Naive thymus-derived CD8-positive, alpha-beta T cell (primary cell): ENCODE measurements at regions not wholly inside any gene's neighbourhood (a gene's known extent, or its start where the extent isn't known, plus 50 kb on each side); places are given as distances from the start of the nearest gene placed in this dataset.
"Not testable (repeated sequence)": the region's sequence is repeated elsewhere in the genome, so short reads cannot be mapped to it uniquely, and the experiment has no call there.

Experiments
- ATAC-seq, 2 donors: fragments of 150-1000 bp; cut with Tn5 transposase in 1 of 2; sonication (Bioruptor Pico), chemical (Tn5 transposase) in 1 of 2; 1 replicate in 1 of 2; 2 replicates in 1 of 2; pipeline ENCODE4 v1.10.0; 2021; ENCODE audit warnings: mild to moderate bottlenecking in 2 of 2, moderate library complexity in 2 of 2
- POLR2A ChIA-PET: fragments of 350-600 bp; sonication (Branson Sonifier 250); formaldehyde crosslinking; loops from one replicate; lab custom pipeline; 2021; ENCODE audit warnings: antibody characterized with exemption; lab: Charles Lee
- DNase-seq, 10 donors: peaks; one replicate each; pipeline versions ENCODE4 v3.0.0 to v3.0.0-alpha.2; 2020 to 2022
- H3K27ac Mint-ChIP-seq, 10 donors: one replicate each; pipeline ENCODE4 v1.8.0; 2020 to 2022; ENCODE audit warnings: mild to moderate bottlenecking in 10 of 10, mixed read lengths in 10 of 10, moderate library complexity in 4 of 10, inconsistent platforms in 1 of 10
- H3K27me3 Mint-ChIP-seq, 5 donors: one replicate each; pipeline ENCODE4 v1.8.0; 2021 to 2022; ENCODE audit warnings: mixed read lengths in 5 of 5
- H3K36me3 Mint-ChIP-seq, 3 donors: one replicate each; pipeline ENCODE4 v1.8.0; 2020 to 2022; ENCODE audit warnings: mixed read lengths in 3 of 3, mild to moderate bottlenecking in 2 of 3, inconsistent platforms in 1 of 3
- H3K4me1 Mint-ChIP-seq, 4 donors: one replicate each; pipeline ENCODE4 v1.8.0; 2021 to 2022; ENCODE audit warnings: mixed read lengths in 4 of 4
- H3K4me3 Mint-ChIP-seq, 10 donors: one replicate each; pipeline ENCODE4 v1.8.0; 2020 to 2022; ENCODE audit warnings: mild to moderate bottlenecking in 10 of 10, mixed read lengths in 10 of 10, moderate library complexity in 6 of 10, inconsistent platforms in 1 of 10
- H3K9me3 Mint-ChIP-seq, 9 donors: one replicate each; pipeline ENCODE4 v1.8.0; 2020 to 2022; ENCODE audit warnings: mixed read lengths in 9 of 9, mild to moderate bottlenecking in 3 of 9, inconsistent platforms in 1 of 9, moderate library complexity in 1 of 9

DNA sequence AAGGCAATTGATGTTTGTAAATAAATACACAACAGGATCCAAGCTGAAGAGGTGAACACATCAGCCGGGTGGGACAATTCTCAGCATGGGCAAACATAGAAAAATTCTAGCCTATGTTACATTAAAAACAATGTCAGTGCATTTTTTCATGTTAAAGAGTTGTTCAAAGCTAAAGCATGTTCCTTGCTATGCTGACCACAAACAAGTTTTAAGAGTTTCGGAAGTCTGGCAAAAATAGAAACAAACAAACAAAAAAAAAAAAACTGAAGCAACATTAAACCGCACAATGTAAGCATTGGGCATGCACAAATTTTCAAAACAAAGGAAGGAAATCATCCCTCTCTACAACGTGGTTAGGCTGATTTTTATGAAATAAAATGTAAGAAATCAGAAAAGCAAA, 185.8 kb downstream of the FOXD4L6 start:
- DNase-seq, ATAC-seq, H3K4me3 Mint-ChIP-seq, H3K4me1 Mint-ChIP-seq, POLR2A ChIA-PET, H3K27me3 Mint-ChIP-seq, H3K27ac Mint-ChIP-seq: not testable (repeated sequence)
- H3K9me3 Mint-ChIP-seq, result peaks cover 8 to 49% (median 37%) of the 10 kb centered on the region in 9 donors
- peaks cover 0 to 31% (median 25%) of the 10 kb centered on the region in 3 donors for H3K36me3 Mint-ChIP-seq

DNA sequence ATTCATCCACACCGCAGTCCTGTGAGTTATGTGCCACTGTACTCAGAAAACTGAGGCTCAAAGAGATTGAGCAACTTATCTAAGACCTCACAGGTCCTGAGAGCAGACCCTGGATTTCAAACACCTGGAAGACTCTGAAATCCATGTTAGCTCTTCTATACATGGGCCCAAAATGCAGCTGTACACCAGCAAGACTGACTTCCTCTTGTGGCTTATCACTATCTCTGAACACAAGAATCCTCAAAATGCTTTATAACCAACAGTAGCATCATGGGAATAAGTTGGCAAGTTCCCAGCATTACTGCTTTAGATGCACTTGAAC, 188.6 kb downstream of the FOXD4L6 start:
- H3K4me1 Mint-ChIP-seq, POLR2A ChIA-PET, H3K27ac Mint-ChIP-seq, H3K27me3 Mint-ChIP-seq, DNase-seq, ATAC-seq, H3K4me3 Mint-ChIP-seq: not testable (repeated sequence)
- peaks cover 0 to 27% (median 24%) of the 10 kb centered on the region in 3 donors for H3K36me3 Mint-ChIP-seq
- peaks cover 7 to 45% (median 37%) of the 10 kb centered on the region in 9 donors for H3K9me3 Mint-ChIP-seq

DNA sequence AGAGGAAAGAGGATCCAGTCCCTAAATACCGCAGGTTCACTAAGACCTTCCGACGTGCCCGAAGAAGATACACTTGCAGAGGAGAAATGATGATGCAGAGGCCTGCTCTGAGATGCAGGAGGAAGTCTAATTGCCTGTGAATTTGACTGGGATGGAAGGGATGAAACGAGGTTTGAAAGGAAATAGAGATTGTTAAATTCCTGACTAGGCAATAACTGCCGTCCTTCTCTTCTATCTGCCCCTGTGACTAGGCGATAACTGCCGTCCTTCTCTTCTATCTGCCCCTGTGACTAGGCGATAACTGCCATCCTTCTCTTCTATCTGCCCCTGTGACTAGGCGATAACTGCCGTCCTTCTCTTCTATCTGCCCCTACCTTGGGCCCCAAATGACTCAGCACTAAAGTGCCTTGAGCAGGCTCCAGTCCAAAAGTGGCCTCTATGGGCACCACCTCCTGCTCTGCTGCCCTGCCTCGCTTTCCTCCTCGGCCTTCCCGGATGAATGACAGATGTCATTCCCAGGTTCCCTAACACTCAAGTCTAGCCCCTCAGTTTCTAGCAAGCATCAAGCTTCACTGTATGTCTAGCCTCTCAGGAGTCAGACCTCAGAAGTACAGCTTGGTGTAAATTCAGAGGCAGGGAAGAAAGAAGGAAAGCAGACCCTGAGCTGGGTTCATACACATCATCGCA, 189.1 kb downstream of the FOXD4L6 start:
- not testable (repeated sequence) for H3K4me1 Mint-ChIP-seq

GRCh38 chr9:40935336-40935735, 193.1 kb downstream of the FOXD4L6 start:
- peaks cover 5 to 61% (median 33%) of the 10 kb centered on the region in 9 donors for H3K9me3 Mint-ChIP-seq
- H3K4me1 Mint-ChIP-seq, result peaks cover 0 to 3% (median 0%) of the 10 kb centered on the region in 4 donors
- H3K27ac Mint-ChIP-seq, result no peak overlapping the region
- ATAC-seq (no peak), DNase-seq (no peak)
- POLR2A ChIA-PET, result no interaction called here
- H3K27me3 Mint-ChIP-seq, result peaks cover 0 to 3% (median 0%) of the 10 kb centered on the region in 5 donors
- no peak overlapping the region for H3K4me3 Mint-ChIP-seq
- H3K36me3 Mint-ChIP-seq, result peaks cover 11 to 44% (median 32%) of the 10 kb centered on the region in 3 donors

More for the DNA sequence above, 189.1 kb downstream of the FOXD4L6 start:
- POLR2A ChIA-PET, DNase-seq, ATAC-seq, H3K4me3 Mint-ChIP-seq, H3K27ac Mint-ChIP-seq, H3K27me3 Mint-ChIP-seq: not testable (repeated sequence)
- peaks cover 6 to 43% (median 37%) of the 10 kb centered on the region in 9 donors for H3K9me3 Mint-ChIP-seq
- H3K36me3 Mint-ChIP-seq, result peaks cover 0 to 25% (median 24%) of the 10 kb centered on the region in 3 donors

GRCh38 chr9:40934480-40934879, 194.0 kb downstream of the FOXD4L6 start:
- H3K4me3 Mint-ChIP-seq, POLR2A ChIA-PET, ATAC-seq, DNase-seq, H3K27ac Mint-ChIP-seq, H3K4me1 Mint-ChIP-seq, H3K27me3 Mint-ChIP-seq: not testable (repeated sequence)
- Mint-ChIP-seq H3K9me3 (peaks cover 5 to 62% (median 28%) of the 10 kb centered on the region in 9 donors), H3K36me3 (peaks cover 11 to 42% (median 30%) of the 10 kb centered on the region in 3 donors)

DNA sequence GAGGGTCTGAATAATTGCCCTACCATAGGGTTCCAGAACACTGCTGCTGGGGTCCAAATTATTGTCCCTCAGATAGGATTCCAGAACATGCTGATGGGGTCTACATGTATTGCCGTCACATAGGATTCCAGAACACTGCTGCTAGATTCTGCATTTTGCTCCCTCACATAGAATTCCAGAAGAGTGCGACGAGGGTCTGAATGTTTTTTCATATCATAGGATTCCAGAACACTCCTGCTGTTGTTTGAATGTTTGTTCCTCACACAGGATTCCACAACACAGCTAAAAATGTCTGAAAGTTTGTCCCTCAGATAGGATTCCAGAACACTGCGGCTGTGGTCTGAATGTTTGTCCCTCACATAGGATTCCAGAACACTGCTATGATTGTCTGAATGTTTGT, 198.1 kb downstream of the FOXD4L6 start:
- POLR2A ChIA-PET, ATAC-seq, H3K4me1 Mint-ChIP-seq, H3K27me3 Mint-ChIP-seq, H3K4me3 Mint-ChIP-seq, H3K27ac Mint-ChIP-seq, DNase-seq: not testable (repeated sequence)
- Mint-ChIP-seq H3K9me3 (peaks cover 7 to 81% (median 46%) of the 10 kb centered on the region in 9 donors), H3K36me3 (peaks cover 11 to 49% (median 47%) of the 10 kb centered on the region in 3 donors)

GRCh38 chr9:40929488-40929845, 199.0 kb downstream of the FOXD4L6 start:
- Mint-ChIP-seq H3K36me3 (peaks cover 11 to 57% (median 51%) of the 10 kb centered on the region in 3 donors), H3K9me3 (peaks cover 13 to 90% (median 56%) of the 10 kb centered on the region in 9 donors)
- H3K27ac Mint-ChIP-seq, H3K4me3 Mint-ChIP-seq, DNase-seq, H3K27me3 Mint-ChIP-seq, H3K4me1 Mint-ChIP-seq, POLR2A ChIA-PET, ATAC-seq: not testable (repeated sequence)

GRCh38 chr9:40928803-40929487, 199.5 kb downstream of the FOXD4L6 start:
- no peak overlapping the region for H3K27ac Mint-ChIP-seq
- H3K9me3 Mint-ChIP-seq, result peaks cover 19 to 96% (median 61%) of the 10 kb centered on the region in 9 donors
- H3K27me3 Mint-ChIP-seq, result peaks cover 0 to 3% (median 0%) of the 10 kb centered on the region in 5 donors
- DNase-seq (no peak), ATAC-seq (no peak)
- peaks cover 11 to 62% (median 51%) of the 10 kb centered on the region in 3 donors for H3K36me3 Mint-ChIP-seq
- H3K4me3 Mint-ChIP-seq, result no peak overlapping the region
- POLR2A ChIA-PET, result no interaction called here
- H3K4me1 Mint-ChIP-seq, result no peaks in the 10 kb centered on the region

- H3K27ac Mint-ChIP-seq, result no peak overlapping the region
- no peak for DNase-seq
- H3K9me3 Mint-ChIP-seq, result peaks cover 20 to 99% (median 69%) of the 10 kb centered on the region in 9 donors
- H3K4me3 Mint-ChIP-seq, result peak overlapping the region in 1 of 10 donors; percentile 31
- POLR2A ChIA-PET, result no interaction called here
- no peak for ATAC-seq
- H3K36me3 Mint-ChIP-seq, result peaks cover 9 to 69% (median 46%) of the 10 kb centered on the region in 3 donors
- H3K4me1 Mint-ChIP-seq, result no peaks in the 10 kb centered on the region
- H3K27me3 Mint-ChIP-seq, result peaks cover 0 to 3% (median 0%) of the 10 kb centered on the region in 5 donors
Observed at GRCh38 chr9:40927851-40928802, 200.4 kb downstream of the FOXD4L6 start.

- Mint-ChIP-seq H3K9me3 (peaks cover 25 to 100% (median 71%) of the 10 kb centered on the region in 9 donors), H3K36me3 (peaks cover 7 to 68% (median 41%) of the 10 kb centered on the region in 3 donors), H3K27me3 (peaks cover 0 to 3% (median 0%) of the 10 kb centered on the region in 5 donors), H3K4me1 (no peaks in the 10 kb centered on the region), H3K4me3 (no peak overlapping the region), H3K27ac (no peak overlapping the region)
- no peak for ATAC-seq
- DNase-seq, result no peak
- POLR2A ChIA-PET, result no interaction called here
Observed at GRCh38 chr9:40927260-40927631, 201.2 kb downstream of the FOXD4L6 start.

- Mint-ChIP-seq H3K4me1 (no peaks in the 10 kb centered on the region), H3K9me3 (peaks cover 21 to 100% (median 65%) of the 10 kb centered on the region in 9 donors), H3K4me3 (no peak overlapping the region), H3K27ac (no peak overlapping the region), H3K36me3 (peaks cover under 1 to 61% (median 34%) of the 10 kb centered on the region in 3 donors), H3K27me3 (peaks cover 0 to under 1% (median 0%) of the 10 kb centered on the region in 5 donors)
- DNase-seq (no peak), ATAC-seq (no peak)
- POLR2A ChIA-PET, result no interaction called here
Observed at GRCh38 chr9:40926404-40927259, 201.8 kb downstream of the FOXD4L6 start.

DNA sequence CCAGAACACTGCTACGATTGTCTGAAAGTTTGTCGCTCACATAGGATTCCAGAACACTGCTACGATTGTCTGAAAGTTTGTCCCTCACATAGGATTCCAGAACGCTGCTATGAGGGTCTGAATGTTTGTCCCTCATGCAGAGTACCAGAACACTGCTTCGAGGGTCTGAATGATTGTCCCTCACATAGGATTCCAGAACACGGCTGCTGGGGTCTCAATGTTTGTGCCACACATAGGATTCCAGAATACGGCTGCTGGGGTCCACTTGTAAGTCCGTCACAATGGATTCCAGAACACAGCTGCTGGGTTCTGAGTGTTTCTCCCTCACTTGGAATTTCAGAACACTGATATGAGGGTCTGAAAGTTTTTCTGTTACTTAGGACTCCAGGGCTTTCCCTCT, 203.3 kb downstream of the FOXD4L6 start:
- POLR2A ChIA-PET, result no interaction called here
- Mint-ChIP-seq H3K27me3 (no peaks in the 10 kb centered on the region), H3K36me3 (peaks cover 0 to 53% (median 29%) of the 10 kb centered on the region in 3 donors), H3K4me1 (no peaks in the 10 kb centered on the region), H3K27ac (no peak overlapping the region), H3K4me3 (no peak overlapping the region), H3K9me3 (peaks cover 19 to 97% (median 62%) of the 10 kb centered on the region in 9 donors)
- DNase-seq, result no peak
- no peak for ATAC-seq
